DOHH2 (cell line): ENCODE measurements at regions not wholly inside any gene's neighbourhood (a gene's known extent, or its start where the extent isn't known, plus 50 kb on each side); places are given as distances from the start of the nearest gene placed in this dataset.

Experiments used
- H3F3A ChIP-seq: fragments of 200-600 bp; sonication (generic), shearing (Covaris generic); 2 replicates; pipeline ENCODE4 v1.6.0; 2016; ENCODE audit warnings: antibody characterized with exemption, mild to moderate bottlenecking; ENCODE audit not compliant: control insufficient read depth, insufficient read depth
- H3K27ac ChIP-seq: fragments of 200-600 bp; sonication (generic); 2 replicates; pipeline ENCODE4 v1.5.1; 2014; ENCODE audit warnings: low read depth, mild to moderate bottlenecking, low read length, moderate library complexity
- H3K27me3 ChIP-seq: fragments of 200-600 bp; sonication (generic); 2 replicates; pipeline ENCODE4 v1.6.1; 2014; ENCODE audit warnings: mild to moderate bottlenecking, low read length, mixed read lengths; ENCODE audit not compliant: control insufficient read depth
- H3K36me3 ChIP-seq: fragments of 200-600 bp; sonication (generic); 2 replicates; pipeline ENCODE4 v1.6.1; 2014; ENCODE audit warnings: mild to moderate bottlenecking, low read length, moderate library complexity, mixed read lengths; ENCODE audit not compliant: control insufficient read depth
- H3K4me1 ChIP-seq: fragments of 200-600 bp; sonication (generic); 2 replicates; pipeline ENCODE4 v1.6.1; 2014; ENCODE audit warnings: mild to moderate bottlenecking, low read length, mixed read lengths; ENCODE audit not compliant: control insufficient read depth
- H3K4me2 ChIP-seq: fragments of 200-600 bp; sonication (generic); 2 replicates; pipeline ENCODE4 v1.6.0; 2014; ENCODE audit warnings: mild to moderate bottlenecking, low read length, moderate library complexity
- H3K4me3 ChIP-seq: fragments of 200-600 bp; sonication (generic); 2 replicates; pipeline ENCODE4 v1.5.1; 2014; ENCODE audit warnings: mild to moderate bottlenecking, low read length, mixed read lengths
- H3K79me2 ChIP-seq: fragments of 200-600 bp; sonication (generic); 2 replicates; pipeline ENCODE4 v1.6.1; 2014; ENCODE audit warnings: mild to moderate bottlenecking, low read length, mixed read lengths; ENCODE audit not compliant: control insufficient read depth
- H3K9me2 ChIP-seq: fragments of 200-600 bp; sonication (generic); replicated peaks from 2 replicates; pipeline ENCODE4 v1.6.1; 2014; ENCODE audit warnings: mild to moderate bottlenecking, low read length, mixed read lengths; ENCODE audit not compliant: control insufficient read depth
- H3K9me3 ChIP-seq: fragments of 200-600 bp; sonication (generic); 2 replicates; pipeline ENCODE4 v1.6.1; 2014; ENCODE audit warnings: antibody characterized with exemption, low read length, mixed read lengths; ENCODE audit not compliant: control insufficient read depth, insufficient read depth
- H4K20me1 ChIP-seq: fragments of 200-600 bp; sonication (generic); 2 replicates; pipeline ENCODE4 v1.6.0; 2014; ENCODE audit warnings: low read depth, mild to moderate bottlenecking, antibody characterized with exemption, low read length, moderate library complexity; ENCODE audit not compliant: control insufficient read depth, insufficient read depth
- CTCF ChIP-seq: fragments of 200-600 bp; sonication (generic); IDR thresholded peaks from one replicate; pipeline ENCODE4 v1.5.1; 2014; ENCODE audit warnings: antibody characterized with exemption, mild to moderate bottlenecking, low read depth, low read length; ENCODE audit not compliant: poor library complexity, severe bottlenecking
- EZH2phosphoT487 ChIP-seq: fragments of 200-600 bp; sonication (generic); IDR thresholded peaks from 2 replicates; pipeline ENCODE4 v1.6.1; 2017; ENCODE audit warnings: borderline replicate concordance, mild to moderate bottlenecking, antibody characterized with exemption, low read length, moderate library complexity, mixed read lengths

- Histone ChIP-seq H4K20me1 (no peaks in the 10 kb centered on the region), H3K79me2 (no peaks in the 10 kb centered on the region)
- TF ChIP-seq CTCF (no peak), EZH2phosphoT487 (no peak)
These were observed 83.7 kb upstream of the ZFP64 start for GRCh38 chr20:52275181-52275691.

GRCh38 chr20:52270696-52271095 is 79.1 kb upstream of the ZFP64 start:
- no peak overlapping the region for H3K27ac ChIP-seq
- H3K79me2 ChIP-seq: no peaks in the 10 kb centered on the region
- H4K20me1 ChIP-seq: no peaks in the 10 kb centered on the region
- H3K4me2 ChIP-seq: no peak overlapping the region
- H3K36me3 ChIP-seq: no peaks in the 10 kb centered on the region
- no peaks in the 10 kb centered on the region for H3F3A ChIP-seq
- TF ChIP-seq EZH2phosphoT487: no peak
- no peak for TF ChIP-seq CTCF
- H3K9me2 ChIP-seq: no peaks in the 10 kb centered on the region
- no peaks in the 10 kb centered on the region for H3K9me3 ChIP-seq
- no peak overlapping the region for H3K4me3 ChIP-seq
- H3K4me1 ChIP-seq: no peaks in the 10 kb centered on the region
- H3K27me3 ChIP-seq: no peaks in the 10 kb centered on the region; the same call in 1 of the 2 replicates

More at GRCh38 chr20:52275181-52275691, 83.7 kb upstream of the ZFP64 start:
- Histone ChIP-seq H3K36me3 (no peaks in the 10 kb centered on the region), H3F3A (no peaks in the 10 kb centered on the region), H3K4me3 (no peak overlapping the region), H3K4me1 (no peaks in the 10 kb centered on the region), H3K9me2 (no peaks in the 10 kb centered on the region), H3K27me3 (no peaks in the 10 kb centered on the region), H3K9me3 (no peaks in the 10 kb centered on the region), H3K4me2 (no peak overlapping the region), H3K27ac (no peak overlapping the region)

GRCh38 chr20:52270001-52270606 is 78.5 kb upstream of the ZFP64 start:
- no peaks in the 10 kb centered on the region for H3K9me3 ChIP-seq
- no peak overlapping the region for H3K4me2 ChIP-seq
- no peaks in the 10 kb centered on the region for H3F3A ChIP-seq
- no peaks in the 10 kb centered on the region for H4K20me1 ChIP-seq
- TF ChIP-seq CTCF: no peak
- TF ChIP-seq EZH2phosphoT487: no peak
- H3K4me3 ChIP-seq: no peak overlapping the region
- no peaks in the 10 kb centered on the region for H3K4me1 ChIP-seq
- no peaks in the 10 kb centered on the region for H3K36me3 ChIP-seq
- H3K27me3 ChIP-seq: no peaks in the 10 kb centered on the region; the same call in 1 of the 2 replicates
- no peaks in the 10 kb centered on the region for H3K9me2 ChIP-seq
- no peak overlapping the region for H3K27ac ChIP-seq
- H3K79me2 ChIP-seq: no peaks in the 10 kb centered on the region
